IMR-90 (cell line): ENCODE measurements at regions not wholly inside any gene's neighbourhood (a gene's known extent, or its start where the extent isn't known, plus 50 kb on each side); places are given as distances from the start of the nearest gene placed in this dataset.

Experiments
- ATAC-seq: fragments of 200-7000 bp; cut with Tn5 transposase; 2 replicates; pipeline ENCODE4 v1.9.1; 2020; ENCODE audit warnings: low read depth, mild to moderate bottlenecking, moderate library complexity
- BruUV-seq: library from RNA; stranded (reverse); fragments of 400-500 nt; replicated peaks from 2 replicates; lab custom pipeline; 2021; lab: Mats Ljungman, UMichigan
- CTCF ChIA-PET: fragments of 300-600 bp; formaldehyde crosslinking; extraction: SDS; loops from one replicate; lab custom pipeline; 2021; ENCODE audit warnings: antibody characterized with exemption; lab: Yijun Ruan, JAX
- POLR2A ChIA-PET: fragments of 300-600 bp; sonication (Branson Sonifier 250); formaldehyde crosslinking; loops from one replicate; lab custom pipeline; 2022; ENCODE audit warnings: antibody characterized with exemption; ENCODE audit not compliant: unreplicated experiment; lab: Charles Lee
- DNase-seq: peaks from one replicate; pipeline ENCODE4 v3.0.0; 2013
- H2AFZ ChIP-seq: replicated peaks from 2 replicates; pipeline ENCODE3; 2013; ENCODE audit warnings: low read length, mild to moderate bottlenecking; ENCODE audit not compliant: poor library complexity
- H2AK5ac ChIP-seq: 2 replicates; pipeline ENCODE4 v1.6.1; 2013; ENCODE audit warnings: low read depth, low read length, inconsistent platforms
- H2AK9ac ChIP-seq: replicated peaks from 2 replicates; pipeline ENCODE3; 2013; ENCODE audit warnings: mild to moderate bottlenecking, low read depth, low read length, moderate library complexity; ENCODE audit not compliant: poor library complexity
- H2BK120ac ChIP-seq: 2 replicates; pipeline ENCODE4 v1.6.1; 2013; ENCODE audit warnings: low read depth, low read length, inconsistent platforms
- H2BK15ac ChIP-seq: 3 replicates; pipeline ENCODE4 v1.6.1; 2013; ENCODE audit warnings: low read depth, low read length, inconsistent platforms
- H2BK20ac ChIP-seq: 2 replicates; pipeline ENCODE4 v1.6.1; 2013; ENCODE audit warnings: low read depth, mild to moderate bottlenecking, inconsistent platforms, low read length, moderate library complexity
- H2BK5ac ChIP-seq: 2 replicates; pipeline ENCODE4 v1.6.1; 2013; ENCODE audit warnings: mild to moderate bottlenecking, low read depth, low read length, inconsistent platforms; ENCODE audit not compliant: poor library complexity, severe bottlenecking
- H3K14ac ChIP-seq: replicated peaks from 2 replicates; pipeline ENCODE4 v1.6.1; 2013; ENCODE audit warnings: low read depth, low read length, inconsistent platforms
- H3K18ac ChIP-seq: 2 replicates; pipeline ENCODE4 v1.6.1; 2013; ENCODE audit warnings: low read depth, low read length, control low read depth
- H3K23ac ChIP-seq: 2 replicates; pipeline ENCODE4 v1.6.1; 2013; ENCODE audit warnings: low read depth, low read length, inconsistent platforms
- H3K27ac ChIP-seq: 2 replicates; pipeline ENCODE4 v1.5.1; 2013; ENCODE audit warnings: mild to moderate bottlenecking, control low read depth, low read length; ENCODE audit not compliant: insufficient read depth
- H3K27me3 ChIP-seq: 2 replicates; pipeline ENCODE4 v1.6.1; 2013; ENCODE audit warnings: low read length; ENCODE audit not compliant: control insufficient read depth, insufficient read depth
- H3K36me3 ChIP-seq: 2 replicates; pipeline ENCODE4 v1.6.1; 2013; ENCODE audit warnings: low read length, mixed read lengths; ENCODE audit not compliant: control insufficient read depth, insufficient read depth
- H3K4ac ChIP-seq: 2 replicates; pipeline ENCODE4 v1.6.1; 2013; ENCODE audit warnings: low read depth, low read length, inconsistent platforms
- H3K4me1 ChIP-seq: 2 replicates; pipeline ENCODE4 v1.6.1; 2013; ENCODE audit warnings: low read length, mixed read lengths; ENCODE audit not compliant: control insufficient read depth, insufficient read depth
- H3K4me2 ChIP-seq: 2 replicates; pipeline ENCODE4 v1.6.1; 2013; ENCODE audit warnings: low read depth, mild to moderate bottlenecking, control low read depth, low read length, moderate library complexity
- H3K4me3 ChIP-seq: 2 replicates; pipeline ENCODE4 v1.5.1; 2013; ENCODE audit warnings: low read depth, mild to moderate bottlenecking, control low read depth, low read length, moderate library complexity; ENCODE audit not compliant: insufficient read depth
- H3K56ac ChIP-seq: 2 replicates; pipeline ENCODE4 v1.6.1; 2013; ENCODE audit warnings: low read length, inconsistent platforms; ENCODE audit not compliant: insufficient read depth; ENCODE audit errors: extremely low read depth
- H3K79me1 ChIP-seq, 2 experiments: 2 replicates each; pipeline ENCODE4 v1.6.1; 2013; ENCODE audit warnings: low read length in 2 of 2, inconsistent platforms in 1 of 2, low read depth in 1 of 2
- H3K9ac ChIP-seq: 2 replicates; pipeline ENCODE4 v1.6.1; 2013; ENCODE audit warnings: low read depth, low read length, control low read depth
- H3K9me1 ChIP-seq: 2 replicates; pipeline ENCODE4 v1.6.1; 2013; ENCODE audit warnings: low read length, inconsistent platforms; ENCODE audit not compliant: insufficient read depth
- H3K9me3 ChIP-seq: 2 replicates; pipeline ENCODE4 v1.6.1; 2013; ENCODE audit warnings: low read length; ENCODE audit not compliant: control insufficient read depth, insufficient read depth
- H4K20me1 ChIP-seq: 2 replicates; pipeline ENCODE4 v1.6.1; 2013; ENCODE audit warnings: low read length, inconsistent platforms; ENCODE audit not compliant: insufficient read depth
- H4K5ac ChIP-seq: 2 replicates; pipeline ENCODE4 v1.6.1; 2013; ENCODE audit warnings: mild to moderate bottlenecking, low read depth, low read length, control low read depth
- H4K8ac ChIP-seq, 2 experiments: 2 replicates each; pipeline ENCODE4 v1.6.1; 2013; ENCODE audit warnings: low read depth in 2 of 2, low read length in 2 of 2, control low read depth in 1 of 2, inconsistent platforms in 1 of 2
- H4K91ac ChIP-seq: 2 replicates; pipeline ENCODE4 v1.6.1; 2013; ENCODE audit warnings: low read depth, low read length, inconsistent platforms; ENCODE audit not compliant: insufficient read depth
- BHLHE40 ChIP-seq: fragments of 150-350 bp; IDR thresholded peaks from 2 replicates; pipeline ENCODE4 v1.6.1; 2016; ENCODE audit warnings: mild to moderate bottlenecking, low read depth, low read length
- CEBPB ChIP-seq: IDR thresholded peaks from 2 replicates; pipeline ENCODE4 v1.6.1; 2012; ENCODE audit warnings: low read depth, low read length, improper control_type of control experiment
- CHD1 ChIP-seq: IDR thresholded peaks from 2 replicates; pipeline ENCODE4 v1.6.1; 2012; ENCODE audit warnings: low read depth, low read length, improper control_type of control experiment
- FOS ChIP-seq: fragments of 150-350 bp; IDR thresholded peaks from 2 replicates; pipeline ENCODE4 v1.6.1; 2016; ENCODE audit warnings: low read depth, low read length
- MAFK ChIP-seq: IDR thresholded peaks from 2 replicates; pipeline ENCODE4 v1.6.1; 2012; ENCODE audit warnings: low read depth, low read length, improper control_type of control experiment
- MAZ ChIP-seq: IDR thresholded peaks from 2 replicates; pipeline ENCODE4 v1.6.1; 2012; ENCODE audit warnings: low read depth, mild to moderate bottlenecking, low read length, improper control_type of control experiment, moderate library complexity, borderline replicate concordance
- MXI1 ChIP-seq: IDR thresholded peaks from 2 replicates; pipeline ENCODE4 v1.6.1; 2012; ENCODE audit warnings: low read depth, mild to moderate bottlenecking, low read length, moderate library complexity, borderline replicate concordance
- NFE2L2 ChIP-seq: fragments of 150-350 bp; IDR thresholded peaks from 2 replicates; pipeline ENCODE4 v1.6.1; 2016; ENCODE audit warnings: low read depth, mild to moderate bottlenecking, low read length
- POLR2A ChIP-seq: IDR thresholded peaks from 2 replicates; pipeline ENCODE4 v1.6.1; 2012; ENCODE audit warnings: mild to moderate bottlenecking, low read depth, low read length
- RAD21 ChIP-seq: IDR thresholded peaks from 2 replicates; pipeline ENCODE4 v1.6.1; 2012; ENCODE audit warnings: low read length, improper control_type of control experiment
- RCOR1 ChIP-seq: IDR thresholded peaks from 2 replicates; pipeline ENCODE4 v1.6.1; 2012; ENCODE audit warnings: mild to moderate bottlenecking, low read length, improper control_type of control experiment; ENCODE audit not compliant: insufficient replicate concordance
- RFX5 ChIP-seq: IDR thresholded peaks from 2 replicates; pipeline ENCODE4 v1.8.0; 2012; ENCODE audit warnings: low read depth, mild to moderate bottlenecking, low read length, moderate library complexity
- SMC3 ChIP-seq: fragments of 150-350 bp; IDR thresholded peaks from 2 replicates; pipeline ENCODE4 v1.6.1; 2016; ENCODE audit warnings: low read depth, mild to moderate bottlenecking, antibody characterized with exemption, low read length, moderate library complexity
- dilution Hi-C: fragments of 300-500 bp; cut with HindIII; formaldehyde crosslinking; loops from one replicate; pipeline ENCODE4 v1.14.3; 2018; ENCODE audit warnings: low sequenced_read_pairs; ENCODE audit not compliant: unreplicated experiment
- in situ Hi-C: fragments of 300-500 bp; cut with MboI; formaldehyde crosslinking; loops from 3 replicates; pipeline ENCODE4 v1.14.3; 2019; ENCODE audit warnings: low sequenced_read_pairs, inconsistent platforms, mixed read lengths
- intact Hi-C: fragments of 100-400 bp; cut with micrococcal nuclease; formaldehyde crosslinking; loops from 2 replicates; pipeline ENCODE4 v1.10.0; 2022
- TF ChIP-seq, protein P1 (sequence below): fragments of 150-350 bp; IDR thresholded peaks from 2 replicates; pipeline ENCODE4 v1.6.1; 2016; ENCODE audit warnings: low read depth, mild to moderate bottlenecking, low read length, moderate library complexity, borderline replicate concordance
- TF ChIP-seq, protein P2 (sequence below): conservative IDR thresholded peaks from 2 replicates; pipeline ENCODE4 v1.5.1; 2012; ENCODE audit warnings: mild to moderate bottlenecking, low read depth, low read length, improper control_type of control experiment
- TF ChIP-seq, protein P3 (sequence below): fragments of 150-350 bp; IDR thresholded peaks from 2 replicates; pipeline ENCODE4 v1.6.1; 2017; ENCODE audit warnings: mild to moderate bottlenecking, antibody characterized with exemption, low read length, low read depth

DNA sequence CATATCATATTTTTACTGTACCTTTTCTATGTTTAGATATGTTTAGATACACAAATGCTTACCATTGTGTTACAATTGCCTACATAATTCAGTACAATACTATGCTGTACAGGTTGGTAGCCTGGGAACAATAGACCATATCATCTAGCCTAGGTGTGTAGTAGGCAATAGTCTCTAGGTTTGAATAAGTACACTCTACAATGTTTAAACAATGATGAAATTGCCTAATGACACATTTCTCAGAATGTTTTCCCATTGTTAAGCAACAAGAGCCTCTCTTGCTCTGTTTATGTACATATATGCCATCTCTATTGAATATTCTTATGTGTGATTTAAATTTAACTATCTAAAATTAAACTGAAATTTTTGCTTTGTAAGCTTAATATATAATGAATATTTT, 209.6 kb upstream of the ST8SIA4 start:
- Histone ChIP-seq H3K27me3 (no peaks in the 10 kb centered on the region), H4K8ac (no peak overlapping the region), H4K20me1 (no peaks in the 10 kb centered on the region), H2BK5ac (no peak overlapping the region), H2AFZ (no peak overlapping the region), H3K4me3 (no peak overlapping the region), H3K9ac (no peak overlapping the region), H3K4me2 (no peak overlapping the region), H3K36me3 (no peaks in the 10 kb centered on the region), H3K4ac (no peak overlapping the region), H3K56ac (no peak overlapping the region), H3K79me1 (no peaks in the 10 kb centered on the region), H3K14ac (no peak overlapping the region), H3K23ac (no peak overlapping the region), H2AK9ac (no peak overlapping the region), H2BK120ac (no peak overlapping the region), H4K91ac (no peak overlapping the region), H3K27ac (no peak overlapping the region), H2BK20ac (no peak overlapping the region), H4K5ac (no peak overlapping the region), H2AK5ac (no peak overlapping the region), H3K18ac (no peak overlapping the region), H3K9me3 (peaks cover 4% of the 10 kb centered on the region; the same call in 1 of the 2 replicates), H2BK15ac (no peak overlapping the region), H3K4me1 (no peaks in the 10 kb centered on the region), H3K9me1 (no peaks in the 10 kb centered on the region)
- CTCF ChIA-PET: no interaction called here
- BruUV-seq: no TSS peak
- no peak for ATAC-seq
- POLR2A ChIA-PET: no interaction called here
- dilution Hi-C loops (no loop called here), intact Hi-C loops (no loop called here), in situ Hi-C loops (no loop called here)
- no peak for DNase-seq
- TF ChIP-seq NFE2L2: no peak
- TF ChIP-seq, protein P1, sequence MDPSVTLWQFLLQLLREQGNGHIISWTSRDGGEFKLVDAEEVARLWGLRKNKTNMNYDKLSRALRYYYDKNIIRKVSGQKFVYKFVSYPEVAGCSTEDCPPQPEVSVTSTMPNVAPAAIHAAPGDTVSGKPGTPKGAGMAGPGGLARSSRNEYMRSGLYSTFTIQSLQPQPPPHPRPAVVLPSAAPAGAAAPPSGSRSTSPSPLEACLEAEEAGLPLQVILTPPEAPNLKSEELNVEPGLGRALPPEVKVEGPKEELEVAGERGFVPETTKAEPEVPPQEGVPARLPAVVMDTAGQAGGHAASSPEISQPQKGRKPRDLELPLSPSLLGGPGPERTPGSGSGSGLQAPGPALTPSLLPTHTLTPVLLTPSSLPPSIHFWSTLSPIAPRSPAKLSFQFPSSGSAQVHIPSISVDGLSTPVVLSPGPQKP: no peak
- TF ChIP-seq SMC3: no peak
- no peak for TF ChIP-seq RFX5
- no peak for TF ChIP-seq MXI1
- no peak for TF ChIP-seq MAZ
- TF ChIP-seq RCOR1: no peak
- TF ChIP-seq BHLHE40: no peak
- TF ChIP-seq MAFK: no peak
- TF ChIP-seq, protein P2, sequence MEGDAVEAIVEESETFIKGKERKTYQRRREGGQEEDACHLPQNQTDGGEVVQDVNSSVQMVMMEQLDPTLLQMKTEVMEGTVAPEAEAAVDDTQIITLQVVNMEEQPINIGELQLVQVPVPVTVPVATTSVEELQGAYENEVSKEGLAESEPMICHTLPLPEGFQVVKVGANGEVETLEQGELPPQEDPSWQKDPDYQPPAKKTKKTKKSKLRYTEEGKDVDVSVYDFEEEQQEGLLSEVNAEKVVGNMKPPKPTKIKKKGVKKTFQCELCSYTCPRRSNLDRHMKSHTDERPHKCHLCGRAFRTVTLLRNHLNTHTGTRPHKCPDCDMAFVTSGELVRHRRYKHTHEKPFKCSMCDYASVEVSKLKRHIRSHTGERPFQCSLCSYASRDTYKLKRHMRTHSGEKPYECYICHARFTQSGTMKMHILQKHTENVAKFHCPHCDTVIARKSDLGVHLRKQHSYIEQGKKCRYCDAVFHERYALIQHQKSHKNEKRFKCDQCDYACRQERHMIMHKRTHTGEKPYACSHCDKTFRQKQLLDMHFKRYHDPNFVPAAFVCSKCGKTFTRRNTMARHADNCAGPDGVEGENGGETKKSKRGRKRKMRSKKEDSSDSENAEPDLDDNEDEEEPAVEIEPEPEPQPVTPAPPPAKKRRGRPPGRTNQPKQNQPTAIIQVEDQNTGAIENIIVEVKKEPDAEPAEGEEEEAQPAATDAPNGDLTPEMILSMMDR: no peak
- TF ChIP-seq RAD21: no peak
- no peak for TF ChIP-seq CHD1
- no peak for TF ChIP-seq POLR2A
- TF ChIP-seq, protein P3, sequence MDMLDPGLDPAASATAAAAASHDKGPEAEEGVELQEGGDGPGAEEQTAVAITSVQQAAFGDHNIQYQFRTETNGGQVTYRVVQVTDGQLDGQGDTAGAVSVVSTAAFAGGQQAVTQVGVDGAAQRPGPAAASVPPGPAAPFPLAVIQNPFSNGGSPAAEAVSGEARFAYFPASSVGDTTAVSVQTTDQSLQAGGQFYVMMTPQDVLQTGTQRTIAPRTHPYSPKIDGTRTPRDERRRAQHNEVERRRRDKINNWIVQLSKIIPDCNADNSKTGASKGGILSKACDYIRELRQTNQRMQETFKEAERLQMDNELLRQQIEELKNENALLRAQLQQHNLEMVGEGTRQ: no peak
- TF ChIP-seq CEBPB: no peak
- TF ChIP-seq FOS: no peak
